ENCODE measurements at regions not wholly inside any gene's neighbourhood (a gene's known extent, or its start where the extent isn't known, plus 50 kb on each side); places are given as distances from the start of the nearest gene placed in this dataset.

GRCh38 chr5:81848362-81848880 lies 97.5 kb upstream of the SSBP2 start:
- peak; percentile 74 for DNase-seq
- TF ChIP-seq, protein P1, sequence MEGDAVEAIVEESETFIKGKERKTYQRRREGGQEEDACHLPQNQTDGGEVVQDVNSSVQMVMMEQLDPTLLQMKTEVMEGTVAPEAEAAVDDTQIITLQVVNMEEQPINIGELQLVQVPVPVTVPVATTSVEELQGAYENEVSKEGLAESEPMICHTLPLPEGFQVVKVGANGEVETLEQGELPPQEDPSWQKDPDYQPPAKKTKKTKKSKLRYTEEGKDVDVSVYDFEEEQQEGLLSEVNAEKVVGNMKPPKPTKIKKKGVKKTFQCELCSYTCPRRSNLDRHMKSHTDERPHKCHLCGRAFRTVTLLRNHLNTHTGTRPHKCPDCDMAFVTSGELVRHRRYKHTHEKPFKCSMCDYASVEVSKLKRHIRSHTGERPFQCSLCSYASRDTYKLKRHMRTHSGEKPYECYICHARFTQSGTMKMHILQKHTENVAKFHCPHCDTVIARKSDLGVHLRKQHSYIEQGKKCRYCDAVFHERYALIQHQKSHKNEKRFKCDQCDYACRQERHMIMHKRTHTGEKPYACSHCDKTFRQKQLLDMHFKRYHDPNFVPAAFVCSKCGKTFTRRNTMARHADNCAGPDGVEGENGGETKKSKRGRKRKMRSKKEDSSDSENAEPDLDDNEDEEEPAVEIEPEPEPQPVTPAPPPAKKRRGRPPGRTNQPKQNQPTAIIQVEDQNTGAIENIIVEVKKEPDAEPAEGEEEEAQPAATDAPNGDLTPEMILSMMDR (IDR thresholded peaks at IDR 0.05): no peak
- Histone ChIP-seq H3K27ac (no peak overlapping the region), H3K4me1 (peaks cover 13% of the 10 kb centered on the region), H3K4me3 (no peak overlapping the region), H3K36me3 (no peaks in the 10 kb centered on the region), H3K9me3 (no peaks in the 10 kb centered on the region), H3K9ac (ENCODE audit: low read depth in 2 of 2, low read length in 2 of 2) (no peak overlapping the region), H3K27me3 (no peaks in the 10 kb centered on the region)
- intact Hi-C loops (cut with DNase I): loop anchor here (5.0 to 10.0 kb wide), 4 partner anchors 61 to 424 kb away; no protein-coding TSS in a partner anchor

GRCh38 chr5:81846301-81846700 lies 95.4 kb upstream of the SSBP2 start:
- Histone ChIP-seq H3K9ac (ENCODE audit: low read depth in 2 of 2, low read length in 2 of 2) (no peak overlapping the region), H3K9me3 (no peaks in the 10 kb centered on the region), H3K4me1 (peaks cover 13% of the 10 kb centered on the region), H3K4me3 (no peak overlapping the region), H3K27ac (no peak overlapping the region), H3K27me3 (no peaks in the 10 kb centered on the region), H3K36me3 (no peaks in the 10 kb centered on the region)
- intact Hi-C loops (cut with DNase I): loop anchor here (5.0 to 10.0 kb wide), 4 partner anchors 59 to 422 kb away; no protein-coding TSS in a partner anchor
- TF ChIP-seq, protein P1 (IDR thresholded peaks at IDR 0.05): no peak
- DNase-seq: no peak

DNA sequence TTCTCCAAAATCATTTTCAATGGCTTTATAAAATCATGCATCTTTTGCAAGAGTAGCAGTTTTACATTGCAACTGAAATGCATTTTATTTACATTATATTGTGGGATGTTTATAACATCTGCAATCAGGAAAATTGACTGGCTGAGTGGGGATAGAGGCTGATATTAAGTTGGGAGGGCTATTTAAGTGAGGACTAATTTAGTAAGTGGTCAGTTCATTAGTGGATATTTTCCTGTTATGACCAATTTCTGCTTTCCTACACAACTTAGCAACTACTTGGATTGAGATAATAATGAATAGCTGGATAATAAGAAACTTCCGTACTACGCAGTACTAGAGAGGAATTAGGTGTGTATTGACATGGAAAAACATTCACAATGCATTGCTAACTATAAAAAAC lies 92.9 kb upstream of the SSBP2 start:
- H3K9me3 ChIP-seq: no peaks in the 10 kb centered on the region
- H3K36me3 ChIP-seq: no peaks in the 10 kb centered on the region
- TF ChIP-seq, protein P1 (IDR thresholded peaks at IDR 0.05): no peak
- intact Hi-C loops (cut with DNase I): loop anchor here (10.0 kb wide), 3 partner anchors 321 to 419 kb away; no protein-coding TSS in a partner anchor
- H3K27ac ChIP-seq: no peak overlapping the region
- DNase-seq: no peak
- no peak overlapping the region for H3K4me3 ChIP-seq
- no peak overlapping the region for H3K9ac ChIP-seq (ENCODE audit: low read depth in 2 of 2, low read length in 2 of 2)
- peaks cover 5% of the 10 kb centered on the region for H3K4me1 ChIP-seq
- H3K27me3 ChIP-seq: no peaks in the 10 kb centered on the region

GRCh38 chr5:81842795-81843398 lies 92.0 kb upstream of the SSBP2 start:
- DNase-seq: no peak
- Histone ChIP-seq H3K4me3 (no peak overlapping the region), H3K36me3 (no peaks in the 10 kb centered on the region), H3K27ac (no peak overlapping the region), H3K4me1 (peaks cover under 1% of the 10 kb centered on the region), H3K27me3 (no peaks in the 10 kb centered on the region), H3K9ac (ENCODE audit: low read depth in 2 of 2, low read length in 2 of 2) (no peak overlapping the region), H3K9me3 (no peaks in the 10 kb centered on the region)
- intact Hi-C loops (cut with DNase I): loop anchor here (10.0 kb wide), 3 partner anchors 322 to 418 kb away; no protein-coding TSS in a partner anchor
- TF ChIP-seq, protein P1 (IDR thresholded peaks at IDR 0.05): no peak

DNA sequence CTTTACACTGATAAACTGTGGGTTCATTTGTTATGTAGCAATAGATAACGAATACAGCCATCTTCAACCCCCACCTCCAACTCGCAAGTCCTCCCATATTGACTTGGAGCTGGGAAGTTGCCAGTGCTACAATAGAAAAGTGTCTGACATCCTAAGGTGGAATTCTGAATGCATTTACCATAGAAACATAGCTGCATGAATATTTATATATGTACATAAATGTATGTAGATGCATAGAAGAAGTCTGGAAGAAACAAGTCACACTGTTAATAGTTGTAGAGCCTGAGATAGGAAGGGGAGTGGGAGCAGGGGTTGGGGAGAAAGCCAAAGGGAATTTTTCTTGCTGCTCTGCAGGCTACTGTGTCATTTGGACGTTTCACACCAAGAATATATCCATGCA lies 88.1 kb upstream of the SSBP2 start:
- no peaks in the 10 kb centered on the region for H3K36me3 ChIP-seq
- no peak overlapping the region for H3K4me3 ChIP-seq
- H3K27me3 ChIP-seq: no peaks in the 10 kb centered on the region
- intact Hi-C loops (cut with DNase I): no loop called here
- no peak for DNase-seq
- no peak overlapping the region for H3K9ac ChIP-seq (ENCODE audit: low read depth in 2 of 2, low read length in 2 of 2)
- no peaks in the 10 kb centered on the region for H3K9me3 ChIP-seq
- no peaks in the 10 kb centered on the region for H3K4me1 ChIP-seq
- H3K27ac ChIP-seq: no peak overlapping the region
- TF ChIP-seq, protein P1 (IDR thresholded peaks at IDR 0.05): no peak

Measured in colonic mucosa (tissue), 4 donors.